K562 (cell line): ENCODE measurements at regions not wholly inside any gene's neighbourhood (a gene's known extent, or its start where the extent isn't known, plus 50 kb on each side); places are given as distances from the start of the nearest gene placed in this dataset.

Experiments
- NFE2L1 ChIP-seq: fragments of 450-650 bp; IDR thresholded peaks from 2 replicates; pipeline ENCODE4 v1.6.1; 2016; ENCODE audit warnings: missing genetic modification characterization, low read depth, mild to moderate bottlenecking, missing compliant biosample characterization, moderate library complexity, borderline replicate concordance
- ZFX ChIP-seq: sonication (generic); formaldehyde crosslinking; IDR thresholded peaks from 2 replicates; pipeline ENCODE4 v1.8.0; 2022; ENCODE audit warnings: mild to moderate bottlenecking, missing genetic modification reagents, moderate library complexity
- TF ChIP-seq, protein P1 (sequence below): IDR thresholded peaks from 2 replicates; pipeline ENCODE4 v1.6.1; 2016; ENCODE audit warnings: missing genetic modification characterization, missing compliant biosample characterization

DNA sequence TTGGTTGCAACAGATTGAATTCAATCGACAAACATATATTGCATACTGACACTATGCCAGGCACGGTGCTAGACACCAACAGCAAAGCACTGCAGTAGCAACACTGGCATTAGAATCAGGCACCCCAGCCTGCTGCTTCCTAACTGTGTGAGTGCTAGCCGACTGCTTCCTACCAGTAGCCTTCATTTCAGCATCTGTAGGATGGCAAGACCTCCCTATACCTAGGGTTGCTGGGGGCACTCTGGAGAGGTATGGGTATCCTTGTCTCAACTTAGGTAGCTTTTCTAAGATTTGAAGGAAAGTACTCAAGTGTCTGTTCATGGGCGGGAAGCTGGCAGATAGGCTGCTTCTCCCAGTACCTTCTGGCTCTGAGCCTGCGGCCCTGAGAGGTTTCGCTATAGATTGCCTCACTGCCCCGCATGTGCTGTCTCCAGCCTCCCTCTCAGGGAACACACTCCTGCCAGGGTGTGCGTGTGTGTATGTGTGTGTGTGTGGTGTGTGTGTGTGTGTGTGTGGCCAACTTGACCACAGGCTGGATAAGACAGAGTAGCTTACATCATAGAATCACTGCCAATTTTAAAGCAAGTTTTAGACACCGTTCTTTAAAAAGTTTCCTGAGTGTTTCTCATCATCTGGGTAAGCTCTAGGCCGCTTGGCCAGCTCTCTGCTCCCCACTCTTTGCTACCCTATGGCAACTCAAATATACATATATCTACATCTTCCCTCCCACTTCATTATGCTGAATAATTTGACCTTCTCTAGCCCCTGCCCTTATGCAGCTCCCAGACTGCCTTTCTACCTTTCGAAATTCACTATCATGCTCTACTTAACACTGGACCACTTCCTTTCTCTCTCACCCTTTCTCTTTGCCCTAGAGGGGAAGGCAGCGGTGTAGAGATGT is 97.0 kb upstream of the PJA1 start:
- TF ChIP-seq ZFX (CRISPR knock-in tag): no peak
- TF ChIP-seq, protein P1, sequence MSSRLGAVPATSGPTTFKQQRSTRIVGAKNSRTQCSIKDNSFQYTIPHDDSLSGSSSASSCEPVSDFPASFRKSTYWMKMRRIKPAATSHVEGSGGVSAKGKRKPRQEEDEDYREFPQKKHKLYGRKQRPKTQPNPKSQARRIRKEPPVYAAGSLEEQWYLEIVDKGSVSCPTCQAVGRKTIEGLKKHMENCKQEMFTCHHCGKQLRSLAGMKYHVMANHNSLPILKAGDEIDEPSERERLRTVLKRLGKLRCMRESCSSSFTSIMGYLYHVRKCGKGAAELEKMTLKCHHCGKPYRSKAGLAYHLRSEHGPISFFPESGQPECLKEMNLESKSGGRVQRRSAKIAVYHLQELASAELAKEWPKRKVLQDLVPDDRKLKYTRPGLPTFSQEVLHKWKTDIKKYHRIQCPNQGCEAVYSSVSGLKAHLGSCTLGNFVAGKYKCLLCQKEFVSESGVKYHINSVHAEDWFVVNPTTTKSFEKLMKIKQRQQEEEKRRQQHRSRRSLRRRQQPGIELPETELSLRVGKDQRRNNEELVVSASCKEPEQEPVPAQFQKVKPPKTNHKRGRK (tag): no peak
- TF ChIP-seq NFE2L1: no peak
